NB4 (cell line): ENCODE measurements at regions not wholly inside any gene's neighbourhood (a gene's known extent, or its start where the extent isn't known, plus 50 kb on each side); places are given as distances from the start of the nearest gene placed in this dataset.

Experiments used
- DNase-seq: peaks from one replicate; pipeline ENCODE4 v3.0.0; 2010; ENCODE audit warnings: low read depth
- H3K4me3 ChIP-seq: one replicate; pipeline ENCODE4 v1.5.1; 2011; ENCODE audit warnings: mild to moderate bottlenecking, low read depth, low read length, moderate library complexity
- CTCF ChIP-seq: IDR thresholded peaks from one replicate; pipeline ENCODE4 v1.5.1; 2012; ENCODE audit warnings: low read depth, low read length
- MAX ChIP-seq: IDR thresholded peaks from 2 replicates; pipeline ENCODE4 v1.6.1; 2011; ENCODE audit warnings: low read depth, low read length
- MYC ChIP-seq: IDR thresholded peaks from 2 replicates; pipeline ENCODE4 v1.6.1; 2011; ENCODE audit warnings: low read depth, low read length
- POLR2A ChIP-seq: IDR thresholded peaks from 2 replicates; pipeline ENCODE4 v1.6.1; 2011; ENCODE audit warnings: mild to moderate bottlenecking; ENCODE audit not compliant: insufficient read length; ENCODE audit errors: extremely low read depth

- TF ChIP-seq MYC (no peak), POLR2A (no peak), MAX (no peak), CTCF (no peak)
- no peak for DNase-seq
- H3K4me3 ChIP-seq = no peak overlapping the region
Measured at GRCh38 chr3:164521139-164521538, 557.2 kb downstream of the SI start.

GRCh38 chr3:164515256-164515655, 563.0 kb downstream of the SI start:
- no peak overlapping the region for H3K4me3 ChIP-seq
- TF ChIP-seq CTCF = no peak
- no peak for TF ChIP-seq MAX
- no peak for TF ChIP-seq MYC
- no peak for TF ChIP-seq POLR2A
- no peak for DNase-seq

GRCh38 chr3:164514576-164514975, 563.7 kb downstream of the SI start:
- no peak for TF ChIP-seq CTCF
- no peak for TF ChIP-seq MYC
- TF ChIP-seq MAX = no peak
- TF ChIP-seq POLR2A = no peak
- no peak overlapping the region for H3K4me3 ChIP-seq
- no peak for DNase-seq

GRCh38 chr3:164507886-164508285, 570.4 kb downstream of the SI start:
- H3K4me3 ChIP-seq = no peak overlapping the region
- no peak for DNase-seq
- TF ChIP-seq MYC (no peak), MAX (no peak), CTCF (no peak), POLR2A (no peak)

- no peak overlapping the region for H3K4me3 ChIP-seq
- TF ChIP-seq CTCF (no peak), MYC (no peak), POLR2A (no peak), MAX (no peak)
- no peak for DNase-seq
Measured at GRCh38 chr3:164498917-164499316, 579.4 kb downstream of the SI start.

- H3K4me3 ChIP-seq = no peak overlapping the region
- DNase-seq = no peak
- TF ChIP-seq MYC = no peak
- no peak for TF ChIP-seq MAX
- TF ChIP-seq POLR2A = no peak
- no peak for TF ChIP-seq CTCF
Measured at GRCh38 chr3:164488893-164489292, 589.4 kb downstream of the SI start.
